ENCODE measurements at regions not wholly inside any gene's neighbourhood (a gene's known extent, or its start where the extent isn't known, plus 50 kb on each side); places are given as distances from the start of the nearest gene placed in this dataset.
"Not testable (repeated sequence)": the region's sequence is repeated elsewhere in the genome, so short reads cannot be mapped to it uniquely, and the experiment has no call there.

DNA sequence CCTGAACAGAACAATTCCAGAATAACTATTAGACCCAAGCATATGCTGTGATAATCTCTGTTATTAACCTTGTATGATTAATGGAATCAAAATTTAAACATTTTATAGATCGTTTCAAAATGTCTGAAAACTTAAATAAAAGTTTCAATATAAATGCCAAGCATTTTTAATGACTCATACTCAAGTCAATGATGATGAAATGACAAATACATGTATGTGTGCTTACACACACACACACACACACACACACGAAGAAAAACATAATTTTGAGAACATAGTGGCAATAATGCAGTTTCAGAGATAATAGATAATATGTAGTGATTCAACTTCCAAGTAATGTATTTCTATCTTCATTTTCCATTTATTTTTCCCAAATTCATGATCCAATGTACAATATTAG lies 384.9 kb upstream of the FOXG1 start:
- intact Hi-C loops (cut with DNase I; ENCODE audit: low total_unique reads) (no loop called here), in situ Hi-C loops (cut with MboI; ENCODE audit: low pct_ligation_motif_present in 1 of 4, low pct_unique_long_range_greater_than_20kb in 1 of 4, low sequenced_read_pairs in 3 of 4) (no loop called here)
- Histone ChIP-seq H3K36me3 (no peaks in the 10 kb centered on the region), H3K4me3 (no peak overlapping the region), H3K27me3 (no peaks in the 10 kb centered on the region), H3K4me1 (no peaks in the 10 kb centered on the region), H3K9me3 (no peaks in the 10 kb centered on the region), H3K27ac (no peak overlapping the region)
- WGBS, 2 donors (ENCODE audit: low coverage in 1 of 2) = 42 to 43% methylated on average over 2 of the region's 2 CpGs
- DNase-seq = no peak
- TF ChIP-seq, protein P1, sequence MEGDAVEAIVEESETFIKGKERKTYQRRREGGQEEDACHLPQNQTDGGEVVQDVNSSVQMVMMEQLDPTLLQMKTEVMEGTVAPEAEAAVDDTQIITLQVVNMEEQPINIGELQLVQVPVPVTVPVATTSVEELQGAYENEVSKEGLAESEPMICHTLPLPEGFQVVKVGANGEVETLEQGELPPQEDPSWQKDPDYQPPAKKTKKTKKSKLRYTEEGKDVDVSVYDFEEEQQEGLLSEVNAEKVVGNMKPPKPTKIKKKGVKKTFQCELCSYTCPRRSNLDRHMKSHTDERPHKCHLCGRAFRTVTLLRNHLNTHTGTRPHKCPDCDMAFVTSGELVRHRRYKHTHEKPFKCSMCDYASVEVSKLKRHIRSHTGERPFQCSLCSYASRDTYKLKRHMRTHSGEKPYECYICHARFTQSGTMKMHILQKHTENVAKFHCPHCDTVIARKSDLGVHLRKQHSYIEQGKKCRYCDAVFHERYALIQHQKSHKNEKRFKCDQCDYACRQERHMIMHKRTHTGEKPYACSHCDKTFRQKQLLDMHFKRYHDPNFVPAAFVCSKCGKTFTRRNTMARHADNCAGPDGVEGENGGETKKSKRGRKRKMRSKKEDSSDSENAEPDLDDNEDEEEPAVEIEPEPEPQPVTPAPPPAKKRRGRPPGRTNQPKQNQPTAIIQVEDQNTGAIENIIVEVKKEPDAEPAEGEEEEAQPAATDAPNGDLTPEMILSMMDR (IDR thresholded peaks at IDR 0.05) = no peak
- TF ChIP-seq EP300 (IDR thresholded peaks at IDR 0.05; ENCODE audit: low read depth) (no peak), POLR2AphosphoS5 (IDR thresholded peaks at IDR 0.05) (no peak), POLR2A (IDR thresholded peaks at IDR 0.05) (no peak)

DNA sequence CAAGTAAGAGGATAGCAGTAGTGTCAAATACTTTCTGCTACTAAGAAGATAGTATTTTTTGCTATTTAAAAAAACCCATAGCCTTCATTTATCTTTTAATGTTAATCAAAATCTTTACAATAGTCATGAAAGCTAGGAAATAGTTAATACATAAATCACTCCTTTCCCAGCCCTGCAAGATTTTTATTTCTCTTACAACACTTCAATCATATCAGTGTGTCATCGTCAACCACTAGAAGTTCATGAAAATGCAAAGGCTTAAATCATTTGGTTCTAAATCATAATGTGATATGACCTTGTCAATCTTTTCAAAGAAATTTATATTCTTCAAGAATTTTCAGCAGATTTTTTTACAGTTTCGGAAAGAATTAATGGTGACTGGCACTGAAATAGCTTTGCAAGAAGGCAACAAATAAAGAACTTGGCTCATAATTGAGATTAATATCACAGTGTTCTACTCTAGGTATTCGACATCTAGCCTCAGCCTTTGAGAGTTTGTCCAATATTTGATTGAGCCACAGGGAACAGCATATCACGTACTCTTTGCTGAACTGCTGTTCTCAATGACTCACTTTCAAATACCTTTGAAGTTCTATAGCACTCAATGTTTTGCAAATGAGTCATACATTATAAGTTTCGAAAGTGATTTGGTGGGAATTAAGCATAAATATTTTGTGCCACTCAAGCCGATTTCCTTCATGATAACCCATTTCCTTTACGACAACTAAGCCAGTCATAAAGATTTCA lies 384.0 kb upstream of the FOXG1 start:
- WGBS, 2 donors (ENCODE audit: low coverage in 1 of 2) = 55 to 60% methylated on average over 7 of the region's 7 CpGs
- no peak for DNase-seq
- Histone ChIP-seq H3K9me3 (no peaks in the 10 kb centered on the region), H3K36me3 (no peaks in the 10 kb centered on the region), H3K4me1 (no peaks in the 10 kb centered on the region), H3K4me3 (no peak overlapping the region), H3K27me3 (no peaks in the 10 kb centered on the region), H3K27ac (no peak overlapping the region)
- intact Hi-C loops (cut with DNase I; ENCODE audit: low total_unique reads) = no loop called here
- TF ChIP-seq, protein P1 (IDR thresholded peaks at IDR 0.05) = no peak
- TF ChIP-seq POLR2AphosphoS5 (IDR thresholded peaks at IDR 0.05) = no peak
- no peak for TF ChIP-seq POLR2A (IDR thresholded peaks at IDR 0.05)
- TF ChIP-seq EP300 (IDR thresholded peaks at IDR 0.05; ENCODE audit: low read depth) = no peak
- in situ Hi-C loops (cut with MboI; ENCODE audit: low pct_ligation_motif_present in 1 of 4, low pct_unique_long_range_greater_than_20kb in 1 of 4, low sequenced_read_pairs in 3 of 4) = no loop called here

DNA sequence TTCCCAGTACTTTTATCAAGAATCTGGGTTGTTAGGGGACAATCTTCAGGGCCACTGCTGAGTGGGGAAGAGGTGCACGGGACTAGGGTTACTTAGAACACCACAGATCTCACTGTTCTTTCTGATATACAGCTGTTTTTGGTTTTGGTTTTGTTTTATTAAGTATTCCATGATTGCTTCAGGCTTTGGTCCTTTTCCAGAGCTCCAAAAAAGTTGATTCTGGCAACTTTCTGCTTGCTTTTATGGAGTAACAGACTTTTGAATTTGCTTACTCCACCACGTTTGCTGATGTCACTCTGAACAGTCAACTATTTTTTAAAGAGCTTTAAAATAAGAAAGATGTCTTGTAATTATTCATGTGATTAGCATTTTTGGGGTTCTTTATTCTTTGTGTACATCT lies 368.1 kb upstream of the FOXG1 start:
- H3K9me3 ChIP-seq = no peaks in the 10 kb centered on the region
- no peaks in the 10 kb centered on the region for H3K27me3 ChIP-seq
- no peak for DNase-seq
- TF ChIP-seq POLR2A (IDR thresholded peaks at IDR 0.05) = no peak
- no peak for TF ChIP-seq POLR2AphosphoS5 (IDR thresholded peaks at IDR 0.05)
- TF ChIP-seq, protein P1 (IDR thresholded peaks at IDR 0.05) = no peak
- TF ChIP-seq EP300 (IDR thresholded peaks at IDR 0.05; ENCODE audit: low read depth) = no peak
- H3K36me3 ChIP-seq = no peaks in the 10 kb centered on the region
- WGBS, 2 donors (ENCODE audit: low coverage in 1 of 2) = 59 to 64% methylated on average over 2 of the region's 2 CpGs
- H3K4me1 ChIP-seq = no peaks in the 10 kb centered on the region
- no peak overlapping the region for H3K4me3 ChIP-seq
- intact Hi-C loops (cut with DNase I; ENCODE audit: low total_unique reads) = no loop called here
- H3K27ac ChIP-seq = no peak overlapping the region
- in situ Hi-C loops (cut with MboI; ENCODE audit: low pct_ligation_motif_present in 1 of 4, low pct_unique_long_range_greater_than_20kb in 1 of 4, low sequenced_read_pairs in 3 of 4) = no loop called here

DNA sequence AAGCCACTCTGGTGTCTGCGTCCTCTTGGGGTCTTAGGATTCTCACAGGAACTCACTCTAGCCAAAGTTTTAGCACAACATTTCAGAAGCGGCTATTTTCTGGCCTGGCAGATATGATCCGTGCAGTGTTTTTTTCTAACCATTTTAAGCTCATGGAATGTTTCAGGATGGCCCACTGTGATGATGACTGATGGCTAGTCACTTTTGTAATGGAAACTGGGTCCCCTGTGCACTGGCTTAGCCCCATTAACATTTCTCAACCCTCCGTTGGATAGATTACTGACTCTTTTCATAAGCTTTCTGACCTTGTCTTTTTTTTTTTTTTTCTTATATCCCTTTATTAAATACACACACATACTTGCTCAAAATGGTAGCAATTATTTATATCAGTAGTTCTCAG lies 364.9 kb upstream of the FOXG1 start:
- H3K36me3 ChIP-seq; H3K9me3 ChIP-seq; H3K4me1 ChIP-seq; DNase-seq; intact Hi-C loops (cut with DNase I; ENCODE audit: low total_unique reads); H3K4me3 ChIP-seq; H3K27ac ChIP-seq; in situ Hi-C loops (cut with MboI; ENCODE audit: low pct_ligation_motif_present in 1 of 4, low pct_unique_long_range_greater_than_20kb in 1 of 4, low sequenced_read_pairs in 3 of 4); H3K27me3 ChIP-seq: not testable (repeated sequence)
- WGBS, 2 donors (ENCODE audit: low coverage in 1 of 2) = 75 to 100% methylated on average over 1 of the region's 4 CpGs

DNA sequence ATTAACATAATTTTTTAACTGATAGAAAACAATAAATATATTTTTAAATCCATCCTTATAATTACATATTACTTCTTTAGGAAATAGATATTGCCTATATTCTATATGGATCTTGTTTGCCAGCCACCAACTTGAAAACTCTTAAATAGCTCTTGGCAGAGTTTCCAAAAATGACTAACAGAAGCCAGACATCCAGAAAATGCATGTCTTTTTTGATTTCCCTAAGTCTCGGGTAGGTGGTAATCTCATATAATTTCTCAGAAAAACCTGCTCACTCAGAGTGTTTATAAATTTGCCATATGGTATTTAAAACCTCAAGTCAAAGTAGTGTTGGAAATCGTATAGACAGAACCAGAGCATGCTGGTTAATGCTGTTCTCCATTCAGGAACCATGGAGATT lies 360.4 kb upstream of the FOXG1 start:
- no peaks in the 10 kb centered on the region for H3K4me1 ChIP-seq
- H3K36me3 ChIP-seq = no peaks in the 10 kb centered on the region
- 42 to 76% methylated on average over 2 of the region's 2 CpGs for WGBS, 2 donors (ENCODE audit: low coverage in 1 of 2)
- intact Hi-C loops (cut with DNase I; ENCODE audit: low total_unique reads) = no loop called here
- H3K4me3 ChIP-seq = no peak overlapping the region
- no peak overlapping the region for H3K27ac ChIP-seq
- TF ChIP-seq, protein P1 (IDR thresholded peaks at IDR 0.05) = no peak
- TF ChIP-seq EP300 (IDR thresholded peaks at IDR 0.05; ENCODE audit: low read depth) (no peak), POLR2AphosphoS5 (IDR thresholded peaks at IDR 0.05) (no peak), POLR2A (IDR thresholded peaks at IDR 0.05) (no peak)
- in situ Hi-C loops (cut with MboI; ENCODE audit: low pct_ligation_motif_present in 1 of 4, low pct_unique_long_range_greater_than_20kb in 1 of 4, low sequenced_read_pairs in 3 of 4) = no loop called here
- no peaks in the 10 kb centered on the region for H3K9me3 ChIP-seq
- no peak for DNase-seq
- no peaks in the 10 kb centered on the region for H3K27me3 ChIP-seq
